ENCODE measurements at regions not wholly inside any gene's neighbourhood (a gene's known extent, or its start where the extent isn't known, plus 50 kb on each side); places are given as distances from the start of the nearest gene placed in this dataset.

- TF ChIP-seq ZNF362 (CRISPR knock-in tag; IDR thresholded peaks at IDR 0.05; ENCODE audit: borderline replicate concordance) (peak; percentile 61; the same call in 1 of the 2 replicates), KDM2A (CRISPR knock-in tag; IDR thresholded peaks at IDR 0.05; ENCODE audit: borderline replicate concordance, low read depth) (peak; percentile 73; the same call in 1 of the 2 replicates), MAZ (IDR thresholded peaks at IDR 0.05; ENCODE audit: borderline replicate concordance, low read depth, low read length) (peak; percentile 50; the same call in 1 of the 2 replicates), MAZ (CRISPR knock-in tag; IDR thresholded peaks at IDR 0.05; ENCODE audit: low read depth) (no peak), CBX5 (CRISPR knock-in tag; IDR thresholded peaks at IDR 0.05; ENCODE audit: borderline replicate concordance) (peak; percentile 69; the same call in 1 of the 2 replicates), YY1 (IDR thresholded peaks at IDR 0.05; ENCODE audit: insufficient read depth, insufficient replicate concordance, low read depth, low read length) (peak; percentile 34), CTCF (CRISPR knock-in tag; IDR thresholded peaks at IDR 0.05) (peak; percentile 93), STAG1 (CRISPR knock-in tag; IDR thresholded peaks at IDR 0.05) (peak; percentile 80), SP1 (IDR thresholded peaks at IDR 0.05) (no peak), SP1 (CRISPR knock-in tag; IDR thresholded peaks at IDR 0.05) (0 out of 2 replicates have a peak, but pooled peaks have one; percentile 25)
These were observed 326.2 kb upstream of the SOX11 start (continued) for GRCh38 chr2:5365871-5366461.

GRCh38 chr2:5367321-5367720 lies 324.9 kb upstream of the SOX11 start:
- in situ Hi-C loops (cut with HindIII; ENCODE audit: extremely low pct_ligation_motif_present, low pct_unique_long_range_greater_than_20kb) (loop anchor here (10.0 kb wide), 1 partner anchor 1413 kb away; no protein-coding TSS in a partner anchor), intact Hi-C loops (cut with micrococcal nuclease; ENCODE audit: unreplicated experiment) (loop anchor here (5.0 kb wide), 1 partner anchor 1015 kb away; no protein-coding TSS in a partner anchor)
- H3K4me2 ChIP-seq (ENCODE audit: low read depth, low read length), result no peak overlapping the region
- H4K20me1 ChIP-seq (ENCODE audit: insufficient read depth, low read length), result no peaks in the 10 kb centered on the region
- H2AFZ ChIP-seq (ENCODE audit: low read length), result no peak overlapping the region
- ATAC-seq (no peak), FAIRE-seq (no peak), DNase-seq (ENCODE audit: low spot score) (no peak)
- H3K4me3 ChIP-seq (replicated peaks in 1 of 3; ENCODE audit: insufficient read depth in 1 of 3, low read depth in 2 of 3, low read length in 3 of 3), result no peak overlapping the region
- no peaks in the 10 kb centered on the region for H3K79me2 ChIP-seq (ENCODE audit: insufficient read depth, low read length)
- ChIA-PET CTCF (ENCODE audit: low intra/inter-chr PET ratio, low total read pairs) (no interaction called here), POLR2A (no interaction called here)
- no peak overlapping the region for H3K27ac ChIP-seq (ENCODE audit: extremely low read length, insufficient read depth, low read length)
- H3K9ac ChIP-seq (ENCODE audit: insufficient read depth, low read depth, low read length), result no peak overlapping the region
- H3K27me3 ChIP-seq (ENCODE audit: control insufficient read depth in 1 of 2, insufficient read depth in 2 of 2, low read length in 2 of 2), result no peaks in the 10 kb centered on the region; a peak in 1 of 5 replicates
- no TSS peak for BruUV-seq (replicated peaks)
- no peaks in the 10 kb centered on the region for H3K36me3 ChIP-seq (replicated peaks in 1 of 2; ENCODE audit: control insufficient read depth in 1 of 2, insufficient read depth in 2 of 2, low read length in 2 of 2)
- no peaks in the 10 kb centered on the region for H3K9me3 ChIP-seq (ENCODE audit: low read length)
- WGBS (ENCODE audit: low lambda C conversion rate), result 50% methylated on average over 6 of the region's 6 CpGs
- TF ChIP-seq ZSCAN29 (CRISPR knock-in tag; conservative IDR thresholded peaks at IDR 0.05) (no peak), YEATS4 (CRISPR knock-in tag; IDR thresholded peaks at IDR 0.05; ENCODE audit: borderline replicate concordance) (no peak), ZBTB34 (CRISPR knock-in tag; IDR thresholded peaks at IDR 0.05) (no peak), THAP7 (CRISPR knock-in tag; IDR thresholded peaks at IDR 0.05) (no peak)
- H3K4me1 ChIP-seq (ENCODE audit: insufficient read depth, low read length), result no peaks in the 10 kb centered on the region
